Activated T-cell treated with anti-CD3 and anti-CD28 coated beads for 48 hours (primary cell): ENCODE measurements at regions not wholly inside any gene's neighbourhood (a gene's known extent, or its start where the extent isn't known, plus 50 kb on each side); places are given as distances from the start of the nearest gene placed in this dataset.

ENCODE experiments used
- DNase-seq: peaks from one replicate; pipeline ENCODE4 v3.0.0-alpha.2; 2020; ENCODE audit warnings: low read depth

DNA sequence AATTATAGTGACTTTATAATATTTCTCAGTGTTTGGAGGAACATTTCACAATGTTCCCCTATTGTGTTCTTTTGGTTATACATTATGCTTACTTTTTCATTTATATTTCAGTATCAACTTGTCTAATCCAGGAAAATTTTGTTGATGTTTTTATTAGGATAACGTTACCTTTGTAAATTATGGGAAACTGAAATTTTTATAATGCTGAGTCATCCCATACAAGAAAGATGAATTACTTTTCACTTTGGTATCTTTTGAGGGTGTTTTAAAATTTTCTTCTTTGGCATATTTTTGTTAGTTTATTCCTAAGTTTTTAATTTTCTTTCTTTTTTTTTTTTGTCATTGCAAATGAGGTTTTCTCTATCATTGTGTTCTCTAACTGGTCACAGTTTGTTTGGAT, 542.7 kb downstream of the SLC16A7 start:
- no peak for DNase-seq

DNA sequence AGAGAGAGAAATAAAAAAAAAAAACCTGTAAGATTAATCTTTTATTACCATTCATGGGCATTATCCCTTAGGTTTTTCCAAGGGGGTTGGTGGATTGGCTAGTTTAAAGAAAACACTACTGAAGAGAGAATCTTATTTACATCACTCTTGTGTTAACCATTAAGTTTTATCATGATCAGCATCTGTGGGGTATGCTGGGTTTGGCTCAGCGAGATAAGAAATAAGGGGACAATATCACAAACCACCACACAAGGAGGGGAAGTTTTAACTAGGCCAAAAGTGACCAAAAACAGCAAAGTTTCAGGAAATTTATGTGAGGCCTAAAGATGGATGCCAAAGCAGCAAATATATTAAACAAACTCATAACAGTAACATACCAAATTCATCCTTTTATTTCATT, 548.6 kb downstream of the SLC16A7 start:
- no peak for DNase-seq

DNA sequence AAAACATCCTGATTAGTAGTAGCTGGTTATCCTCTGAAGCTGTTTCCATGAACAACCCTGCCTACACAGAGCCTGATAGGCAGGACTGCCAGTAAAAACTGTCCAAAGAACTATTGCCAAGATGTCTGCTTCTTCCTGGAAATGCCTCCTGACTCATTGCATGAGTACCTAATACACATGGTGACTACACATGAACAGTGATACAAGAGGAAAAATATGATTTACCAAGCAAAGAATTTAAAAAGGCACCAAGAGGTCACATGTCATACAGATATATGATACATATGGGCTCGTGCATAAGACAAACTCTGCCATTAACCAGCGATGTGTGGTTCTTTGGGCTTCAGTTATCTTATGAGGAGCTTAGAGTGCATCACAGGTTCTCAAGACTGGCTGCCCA, 552.3 kb downstream of the SLC16A7 start:
- DNase-seq, result no peak

DNA sequence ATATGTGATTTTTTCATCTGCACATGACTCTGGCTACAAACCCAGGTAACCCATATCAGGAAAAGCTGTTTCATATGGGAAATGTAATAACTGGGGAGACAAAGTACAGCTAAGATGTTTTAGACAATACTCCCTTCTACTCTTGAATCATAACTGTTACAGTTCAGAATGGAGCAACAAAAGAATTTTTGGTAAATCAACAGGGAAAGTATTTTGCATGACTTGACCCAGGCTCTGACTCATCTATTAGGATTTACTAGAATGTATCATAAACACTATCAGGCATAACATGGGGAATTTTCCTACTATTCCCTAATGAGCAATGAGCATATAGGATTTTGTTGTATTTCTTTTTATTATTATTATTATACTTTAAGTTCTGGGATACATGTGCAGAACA, 553.0 kb downstream of the SLC16A7 start:
- no peak for DNase-seq

DNA sequence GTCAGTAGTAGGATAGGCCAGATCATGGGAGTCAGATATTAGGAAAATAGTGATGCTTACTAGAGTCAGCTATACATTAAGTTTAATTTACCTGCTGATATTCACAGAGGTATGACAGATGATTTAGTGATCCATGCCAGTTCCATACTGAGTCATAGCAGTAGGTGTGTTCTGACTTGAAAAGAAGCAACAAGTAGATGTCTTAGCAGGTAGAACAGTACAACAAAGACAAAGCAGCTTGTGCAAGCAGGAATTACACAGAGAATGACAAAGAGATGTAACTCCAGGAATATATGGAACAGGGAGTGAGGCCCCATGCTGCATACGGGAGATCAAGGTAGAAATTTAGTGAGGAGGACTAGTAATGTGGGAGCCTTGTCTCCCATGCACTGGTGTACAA, 556.9 kb downstream of the SLC16A7 start:
- no peak for DNase-seq

DNA sequence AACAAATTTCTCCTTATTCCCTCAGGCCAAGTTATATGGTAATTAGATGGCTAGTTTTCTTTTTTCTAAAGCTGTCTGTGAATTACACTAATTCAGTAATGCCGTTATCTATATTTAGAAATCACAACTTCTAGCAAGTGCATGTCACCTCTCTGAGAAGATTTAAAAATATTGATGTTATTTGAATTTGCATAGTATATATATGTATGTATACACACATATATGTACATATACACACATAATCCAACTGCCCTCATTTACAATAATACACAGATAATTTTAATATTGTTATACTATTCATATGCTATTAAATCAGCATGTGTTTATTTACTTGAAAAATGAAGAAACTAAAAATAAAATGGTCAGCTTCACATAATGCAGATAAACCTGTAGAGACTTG, 563.9 kb downstream of the SLC16A7 start:
- DNase-seq, result no peak

DNA sequence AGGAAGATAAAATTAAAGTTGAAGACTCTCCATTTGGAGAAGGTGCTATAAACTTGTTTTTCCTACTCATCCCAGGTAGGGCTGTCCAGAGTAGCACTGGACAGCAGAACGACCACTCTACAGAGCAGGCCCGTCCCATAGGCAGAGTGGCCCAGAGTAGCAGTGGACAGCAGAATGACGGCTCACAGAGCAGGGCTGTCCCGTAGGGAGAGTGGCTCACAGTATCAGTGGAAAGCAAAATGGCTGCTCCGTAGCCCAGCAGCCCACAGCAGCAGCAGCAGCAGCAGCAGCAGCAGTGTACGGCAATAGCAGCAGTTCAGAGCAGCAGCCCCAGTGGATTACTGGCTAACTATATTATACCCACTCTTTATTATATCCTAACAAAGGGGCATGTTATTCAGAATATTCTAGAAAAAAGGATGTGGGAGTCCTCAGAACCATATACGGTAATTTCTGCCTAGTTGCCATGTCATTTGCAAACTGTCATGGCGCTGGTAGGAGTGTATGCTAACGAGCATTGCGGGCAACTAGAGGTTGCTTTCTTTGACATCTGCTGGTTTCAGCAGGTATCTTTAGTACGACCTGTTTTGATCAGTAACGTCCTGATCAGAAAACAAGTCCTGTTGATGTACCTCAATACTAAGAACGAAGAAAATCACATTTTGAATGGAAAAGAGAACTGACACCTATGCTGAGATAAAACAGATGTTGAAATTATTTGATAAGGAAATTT, 567.3 kb downstream of the SLC16A7 start:
- no peak for DNase-seq

DNA sequence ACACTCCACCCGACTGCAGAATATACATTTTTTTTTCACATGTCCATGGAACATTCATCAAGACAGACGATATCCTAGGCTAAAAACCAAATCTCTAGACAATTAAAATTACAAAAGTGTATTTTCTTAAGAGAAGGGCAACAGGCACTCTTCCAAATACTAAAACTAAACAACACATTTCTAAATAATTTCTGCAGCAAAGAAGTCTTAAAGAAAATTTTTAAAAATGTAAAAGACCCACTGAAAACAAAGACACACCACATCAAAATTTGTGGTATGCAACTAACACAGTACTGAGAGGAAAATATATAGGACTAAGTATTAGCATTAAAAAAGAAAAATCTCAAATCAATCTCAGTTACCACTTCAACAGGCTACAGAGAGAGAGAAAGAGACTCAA, 570.0 kb downstream of the SLC16A7 start:
- no peak for DNase-seq

DNA sequence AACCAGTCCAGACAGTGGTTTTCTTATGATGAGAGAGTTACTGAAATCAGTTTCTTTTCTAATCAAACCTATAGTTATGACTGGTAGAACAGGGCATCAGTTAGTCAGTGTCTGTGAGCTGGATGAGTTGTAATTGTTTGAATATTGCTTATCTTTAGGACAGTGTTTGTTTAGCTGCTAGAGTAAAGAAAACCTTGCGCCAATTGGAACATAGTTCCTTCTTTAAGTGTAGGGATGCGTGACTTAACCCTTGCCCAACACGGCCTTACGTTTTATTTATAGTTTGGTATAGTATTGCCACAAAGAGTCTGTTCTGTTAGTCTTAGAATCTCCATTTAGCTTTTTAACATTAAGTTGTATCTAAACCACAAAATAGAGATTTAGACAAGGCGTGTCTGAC, 572.6 kb downstream of the SLC16A7 start:
- no peak for DNase-seq

DNA sequence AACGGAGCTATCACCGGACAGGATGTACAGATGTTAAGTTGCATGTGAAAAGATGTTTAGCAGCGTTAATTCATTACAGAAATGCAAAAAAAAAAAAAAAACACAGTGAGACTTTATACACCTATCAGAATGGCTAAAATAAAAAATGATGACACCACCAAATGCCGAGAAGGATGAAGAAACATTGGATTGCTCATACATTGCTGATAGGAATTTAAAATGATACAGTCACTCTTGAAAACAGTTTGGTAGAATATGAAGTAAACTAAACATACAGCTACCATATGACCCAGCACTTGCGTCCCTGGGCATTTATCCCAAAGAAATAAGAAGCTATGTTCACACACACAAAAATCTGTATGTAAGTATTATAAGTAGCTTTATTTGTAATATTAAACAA, 574.1 kb downstream of the SLC16A7 start:
- DNase-seq, result no peak

DNA sequence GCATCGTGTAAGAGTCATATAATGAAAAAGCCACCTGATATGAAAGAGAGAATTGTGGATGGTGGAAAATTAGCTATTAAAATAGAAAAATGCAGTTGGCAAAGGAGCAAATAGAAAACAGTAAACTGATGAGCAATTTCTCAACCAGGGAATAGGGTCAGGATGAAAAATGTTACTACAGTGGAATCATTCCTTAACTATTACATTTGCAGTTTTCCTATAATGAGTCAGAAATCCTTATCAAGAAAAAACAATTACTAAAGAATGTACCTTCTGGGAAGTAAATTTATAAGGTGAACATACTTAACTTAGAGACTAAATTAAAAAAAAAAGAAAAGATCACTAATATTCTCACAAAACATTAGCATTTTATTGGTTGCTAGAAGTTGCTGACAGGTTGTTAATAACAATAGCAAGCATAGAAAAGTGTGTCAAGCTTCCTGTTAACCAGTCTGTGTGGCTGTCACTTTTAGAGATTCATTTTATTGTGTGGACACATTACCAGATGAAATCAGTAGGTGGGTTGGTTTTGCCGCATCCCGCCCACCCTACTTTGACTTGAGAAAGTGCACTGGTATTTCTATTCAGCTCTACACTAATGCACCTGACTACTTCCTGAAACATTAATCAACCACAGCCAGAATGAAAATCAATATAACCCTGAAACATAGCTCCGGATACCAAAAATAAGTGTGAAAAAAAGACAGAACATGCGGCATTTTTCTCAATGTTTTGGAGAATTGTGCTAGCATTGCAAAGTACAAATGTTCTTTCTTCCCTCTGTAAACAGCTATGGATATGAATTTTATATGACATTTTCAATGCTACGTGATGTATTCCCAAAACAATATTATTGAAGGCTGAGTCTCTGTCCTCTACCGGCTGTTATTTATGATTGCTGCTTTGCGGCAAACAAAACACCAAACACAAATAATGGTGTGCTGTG, 576.7 kb downstream of the SLC16A7 start:
- no peak for DNase-seq

DNA sequence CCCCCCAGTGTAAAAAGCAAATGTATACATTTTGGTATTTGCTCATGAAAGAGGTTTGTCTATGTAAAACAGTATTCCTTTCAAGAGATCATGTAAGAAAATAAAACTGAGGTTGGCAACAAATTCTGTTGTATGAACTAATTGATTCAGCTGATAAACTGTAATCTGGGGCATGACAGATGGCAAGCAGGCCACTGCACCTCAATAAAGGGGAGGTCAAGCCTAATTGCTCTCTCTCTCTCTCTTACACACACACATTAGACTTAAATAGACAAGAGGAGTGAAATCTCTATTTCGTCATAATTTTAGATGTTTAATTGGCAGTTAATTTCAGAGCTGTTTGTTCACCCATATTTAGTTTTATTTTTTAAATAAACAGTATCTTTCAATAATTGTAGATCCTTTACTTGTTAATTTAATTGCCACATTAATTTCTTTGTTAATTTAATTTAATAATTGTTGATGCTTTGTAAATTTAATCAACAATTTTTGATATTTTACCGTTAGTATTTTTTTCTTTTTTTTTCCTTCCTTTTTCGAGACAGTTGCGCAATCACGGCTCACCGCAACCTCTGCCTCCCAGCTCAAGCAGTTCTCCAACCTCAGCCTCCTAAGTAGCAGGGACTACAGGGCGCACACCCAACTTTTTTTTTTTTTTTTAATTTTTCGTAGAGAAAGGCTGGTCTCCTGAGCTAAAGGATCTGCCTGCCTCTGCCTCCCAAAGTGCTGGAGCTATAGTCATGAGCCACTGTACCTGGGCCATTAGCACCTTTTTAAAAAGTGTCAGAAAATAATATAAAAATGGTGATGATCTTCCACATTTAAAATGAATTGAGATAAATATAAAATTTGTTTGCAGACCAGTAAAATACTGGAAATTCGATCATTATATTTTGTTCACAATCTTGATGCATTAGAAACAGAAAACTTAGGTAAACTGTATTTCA, 577.7 kb downstream of the SLC16A7 start:
- DNase-seq, result no peak

DNA sequence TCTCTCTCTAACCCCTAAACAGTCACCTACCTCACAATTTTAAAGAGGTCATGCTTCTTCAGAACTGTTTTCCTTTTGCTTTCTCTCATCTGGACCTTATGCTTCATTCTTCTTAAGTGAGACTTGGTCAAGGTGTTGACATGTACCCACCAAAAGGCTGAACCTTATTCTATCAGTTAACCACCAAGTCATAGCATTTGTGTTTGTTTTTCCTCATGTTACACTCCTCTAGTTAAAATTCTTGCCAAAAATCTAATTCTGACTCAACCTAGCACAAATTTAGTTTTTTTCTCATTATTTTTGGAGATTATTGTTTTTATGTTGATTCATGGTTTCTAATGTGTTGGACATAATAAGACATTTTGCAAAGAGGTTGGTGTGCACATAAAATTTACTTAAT, 578.6 kb downstream of the SLC16A7 start:
- DNase-seq, result no peak

DNA sequence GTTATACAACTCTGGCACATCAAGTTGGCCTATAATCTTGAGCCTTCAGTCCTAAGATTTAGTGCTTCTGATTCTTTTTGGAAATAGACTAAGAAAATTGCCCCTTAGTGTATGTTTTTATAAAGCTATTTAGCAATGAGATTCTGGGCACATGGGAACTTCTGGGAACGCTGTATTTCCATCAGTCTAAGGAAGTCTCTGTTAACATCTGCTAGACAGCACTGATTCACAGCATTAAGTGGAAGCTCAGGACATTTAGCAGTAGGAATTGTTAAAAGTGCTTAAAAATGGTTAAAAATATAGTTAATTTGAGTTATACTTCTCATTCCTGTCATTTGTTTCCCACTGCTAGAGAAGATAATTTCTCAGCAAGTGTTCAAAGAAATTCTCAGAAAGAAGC, 579.1 kb downstream of the SLC16A7 start:
- no peak for DNase-seq

DNA sequence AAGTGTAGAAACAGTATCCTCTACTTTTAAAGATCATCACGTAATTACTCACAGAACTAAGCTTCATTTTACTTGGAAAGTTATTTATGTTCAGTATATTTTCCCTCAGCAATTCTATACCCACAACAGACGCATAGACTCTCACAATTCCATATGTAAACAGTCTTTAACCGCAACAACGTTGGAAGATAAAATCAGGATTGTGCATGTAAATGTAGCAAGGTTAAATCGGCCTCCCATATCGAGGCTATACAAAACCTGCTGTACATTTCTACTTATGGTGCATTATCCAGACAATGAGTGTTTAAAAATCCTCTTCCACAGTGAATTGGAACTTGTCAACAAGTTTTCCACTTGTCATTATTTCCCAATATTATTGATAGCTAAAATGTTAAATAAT, 581.1 kb downstream of the SLC16A7 start:
- no peak for DNase-seq

DNA sequence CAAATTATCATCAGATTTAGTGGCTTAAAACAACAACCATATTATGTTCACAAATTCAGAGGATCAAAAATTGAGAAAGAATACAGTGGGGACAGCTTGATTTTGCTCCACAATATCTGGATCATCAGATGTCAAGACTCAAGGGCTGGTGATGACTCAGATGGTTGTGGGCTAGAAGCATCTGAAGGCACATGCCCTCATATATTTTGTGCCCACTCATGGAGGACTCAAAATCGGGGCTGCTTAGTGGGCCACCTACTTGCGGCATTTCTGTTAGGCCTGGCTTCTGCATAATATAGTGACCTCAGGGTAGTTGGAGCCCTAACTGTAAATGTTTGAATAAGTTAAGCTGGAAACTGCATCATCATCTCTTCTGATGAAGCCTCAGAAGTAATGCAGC, 584.5 kb downstream of the SLC16A7 start:
- DNase-seq, result no peak

DNA sequence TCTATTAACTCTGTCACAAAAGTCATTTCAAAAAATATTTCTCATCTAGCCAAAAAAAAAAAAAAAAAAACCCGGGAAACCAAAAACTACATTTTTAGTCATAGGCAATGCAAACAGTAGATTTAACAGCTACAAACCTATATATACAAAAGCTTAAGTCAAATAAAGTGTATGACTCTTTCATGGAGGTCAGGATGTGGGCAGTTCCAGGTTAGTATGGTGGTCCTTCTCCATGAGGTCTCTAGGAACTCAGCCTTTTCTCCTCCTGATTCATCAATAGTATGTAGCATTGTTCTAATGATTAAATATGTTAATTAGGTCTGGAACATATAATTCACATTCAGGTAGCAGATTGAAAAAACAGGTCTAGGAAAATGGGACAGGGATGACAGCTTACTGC, 586.5 kb downstream of the SLC16A7 start:
- DNase-seq, result no peak

DNA sequence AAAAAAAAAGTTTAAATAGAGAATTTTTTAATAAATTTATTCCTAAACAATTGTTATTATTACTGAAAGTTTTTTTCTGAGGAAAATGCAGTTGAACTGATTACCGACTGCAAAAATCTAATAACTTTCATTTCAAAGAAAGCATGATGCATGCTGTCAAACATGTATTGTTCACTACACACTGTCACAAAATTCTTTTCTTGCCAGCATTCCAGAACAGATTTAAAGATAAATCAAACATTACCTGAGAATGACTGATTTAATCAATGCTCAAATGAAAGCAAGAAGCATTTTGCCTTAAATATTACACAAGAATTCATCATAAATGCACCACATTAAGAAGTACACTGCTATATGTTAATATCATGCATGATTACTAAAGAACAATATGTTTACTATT, 588.3 kb downstream of the SLC16A7 start:
- DNase-seq, result no peak

DNA sequence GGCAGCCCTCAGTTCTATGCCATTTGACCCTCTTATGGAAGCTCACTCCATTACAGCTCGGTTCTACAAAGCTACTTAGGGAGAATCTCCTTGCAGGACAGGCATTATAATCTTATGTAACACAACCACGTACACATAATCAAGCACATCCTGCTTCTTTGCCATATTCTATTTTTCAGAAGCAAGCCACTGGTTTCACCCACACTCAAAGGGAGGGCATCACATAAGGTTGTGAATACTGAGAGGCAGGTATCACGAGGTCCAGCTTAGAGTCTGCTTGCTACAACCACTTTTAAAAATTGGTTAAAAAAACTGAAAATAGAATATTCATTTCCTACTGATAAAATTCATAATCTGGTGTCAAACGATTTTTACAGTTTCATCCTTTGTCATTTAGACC, 589.2 kb downstream of the SLC16A7 start:
- DNase-seq, result no peak

DNA sequence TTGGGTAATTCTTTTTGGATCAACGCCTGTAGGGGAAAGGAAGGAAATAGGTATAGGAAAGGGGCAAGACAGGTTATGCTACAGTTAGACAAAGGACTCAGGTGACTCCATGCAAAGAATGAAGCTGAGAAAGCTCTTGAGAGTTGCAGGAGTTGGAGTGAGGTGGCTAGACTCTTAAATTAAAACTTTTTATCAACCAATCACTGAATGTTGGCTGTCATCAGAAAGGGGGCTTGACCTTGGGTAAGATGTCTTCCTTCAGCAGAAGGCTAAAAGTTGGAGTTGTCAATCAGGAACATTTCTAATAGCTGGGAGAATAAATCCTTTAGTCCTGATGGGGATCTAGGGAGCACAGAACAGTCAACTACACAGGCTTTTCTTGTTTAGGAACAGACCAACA, 595.4 kb downstream of the SLC16A7 start:
- no peak for DNase-seq

DNA sequence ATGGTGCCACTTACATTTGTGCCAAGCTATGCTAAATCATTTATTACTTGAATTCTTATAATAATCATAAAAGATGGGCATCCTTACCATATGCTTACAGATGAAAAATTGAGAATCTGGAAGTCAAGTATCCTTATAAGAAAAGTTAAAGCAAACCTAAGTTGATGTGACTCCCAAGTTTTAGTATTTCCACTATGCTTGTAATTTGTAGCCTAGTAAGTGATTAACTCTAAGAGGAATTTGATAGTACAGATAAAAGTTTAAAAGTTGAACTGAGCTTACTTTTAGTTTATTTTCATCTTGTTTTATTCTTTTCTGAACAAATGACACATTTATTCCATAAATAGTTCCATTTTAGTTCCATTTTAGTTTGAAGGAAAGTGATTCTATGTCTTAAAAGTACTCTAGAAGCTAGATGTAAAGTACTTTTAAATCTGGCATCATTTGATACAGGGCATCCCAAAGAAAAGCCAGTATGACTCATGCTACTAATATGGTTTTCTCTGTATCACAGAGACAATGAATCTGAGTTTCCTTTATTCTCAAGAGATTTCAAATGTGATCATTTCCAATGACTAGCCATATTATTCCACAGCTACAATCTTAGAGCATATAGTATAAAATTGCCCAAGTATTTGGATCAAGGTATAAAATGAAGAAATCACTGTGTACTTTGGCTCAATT, 596.0 kb downstream of the SLC16A7 start:
- DNase-seq, result no peak

DNA sequence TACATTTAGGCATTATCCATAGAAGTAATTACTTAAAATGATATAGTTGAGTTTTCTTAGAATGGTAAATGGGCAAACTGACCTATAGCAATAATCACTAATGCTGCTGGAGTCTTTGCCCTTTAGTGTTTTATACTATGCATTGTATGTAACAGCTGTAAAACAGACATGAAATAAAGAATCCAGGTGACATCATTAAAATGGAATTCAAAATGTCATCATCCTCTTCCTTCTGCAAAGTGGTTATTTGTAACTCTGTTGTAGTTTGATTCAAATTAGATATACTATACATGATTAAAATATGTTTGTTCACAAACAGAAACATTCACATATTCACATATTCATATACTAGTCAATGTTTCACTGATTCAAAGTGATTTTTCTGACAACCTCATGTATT, 598.8 kb downstream of the SLC16A7 start:
- no peak for DNase-seq
